IMR-90 (cell line): ENCODE measurements at regions not wholly inside any gene's neighbourhood (a gene's known extent, or its start where the extent isn't known, plus 50 kb on each side); places are given as distances from the start of the nearest gene placed in this dataset.

Source experiments
- BHLHE40 ChIP-seq: fragments of 150-350 bp; IDR thresholded peaks from 2 replicates; pipeline ENCODE4 v1.6.1; 2016; ENCODE audit warnings: mild to moderate bottlenecking, low read depth, low read length
- CEBPB ChIP-seq: IDR thresholded peaks from 2 replicates; pipeline ENCODE4 v1.6.1; 2012; ENCODE audit warnings: low read depth, low read length, improper control_type of control experiment
- CHD1 ChIP-seq: IDR thresholded peaks from 2 replicates; pipeline ENCODE4 v1.6.1; 2012; ENCODE audit warnings: low read depth, low read length, improper control_type of control experiment
- CTCF ChIP-seq: conservative IDR thresholded peaks from 2 replicates; pipeline ENCODE4 v1.5.1; 2012; ENCODE audit warnings: mild to moderate bottlenecking, low read depth, low read length, improper control_type of control experiment
- FOS ChIP-seq: fragments of 150-350 bp; IDR thresholded peaks from 2 replicates; pipeline ENCODE4 v1.6.1; 2016; ENCODE audit warnings: low read depth, low read length
- MAFK ChIP-seq: IDR thresholded peaks from 2 replicates; pipeline ENCODE4 v1.6.1; 2012; ENCODE audit warnings: low read depth, low read length, improper control_type of control experiment
- MAZ ChIP-seq: IDR thresholded peaks from 2 replicates; pipeline ENCODE4 v1.6.1; 2012; ENCODE audit warnings: low read depth, mild to moderate bottlenecking, low read length, improper control_type of control experiment, moderate library complexity, borderline replicate concordance
- NFE2L2 ChIP-seq: fragments of 150-350 bp; IDR thresholded peaks from 2 replicates; pipeline ENCODE4 v1.6.1; 2016; ENCODE audit warnings: low read depth, mild to moderate bottlenecking, low read length
- POLR2A ChIP-seq: IDR thresholded peaks from 2 replicates; pipeline ENCODE4 v1.6.1; 2012; ENCODE audit warnings: mild to moderate bottlenecking, low read depth, low read length
- RAD21 ChIP-seq: IDR thresholded peaks from 2 replicates; pipeline ENCODE4 v1.6.1; 2012; ENCODE audit warnings: low read length, improper control_type of control experiment
- RCOR1 ChIP-seq: IDR thresholded peaks from 2 replicates; pipeline ENCODE4 v1.6.1; 2012; ENCODE audit warnings: mild to moderate bottlenecking, low read length, improper control_type of control experiment; ENCODE audit not compliant: insufficient replicate concordance
- RFX5 ChIP-seq: IDR thresholded peaks from 2 replicates; pipeline ENCODE4 v1.8.0; 2012; ENCODE audit warnings: low read depth, mild to moderate bottlenecking, low read length, moderate library complexity
- SMC3 ChIP-seq: fragments of 150-350 bp; IDR thresholded peaks from 2 replicates; pipeline ENCODE4 v1.6.1; 2016; ENCODE audit warnings: low read depth, mild to moderate bottlenecking, antibody characterized with exemption, low read length, moderate library complexity
- TF ChIP-seq, protein P1 (sequence below): fragments of 150-350 bp; IDR thresholded peaks from 2 replicates; pipeline ENCODE4 v1.6.1; 2017; ENCODE audit warnings: mild to moderate bottlenecking, antibody characterized with exemption, low read length, low read depth

GRCh38 chr20:51950926-51951325, 148.6 kb upstream of the SALL4 start:
- TF ChIP-seq CTCF (no peak), POLR2A (no peak), BHLHE40 (no peak), RCOR1 (no peak), CEBPB (peak; percentile 88), MAFK (no peak), SMC3 (no peak), CHD1 (no peak), RAD21 (no peak), RFX5 (no peak), MAZ (no peak), FOS (no peak), NFE2L2 (no peak)
- TF ChIP-seq, protein P1, sequence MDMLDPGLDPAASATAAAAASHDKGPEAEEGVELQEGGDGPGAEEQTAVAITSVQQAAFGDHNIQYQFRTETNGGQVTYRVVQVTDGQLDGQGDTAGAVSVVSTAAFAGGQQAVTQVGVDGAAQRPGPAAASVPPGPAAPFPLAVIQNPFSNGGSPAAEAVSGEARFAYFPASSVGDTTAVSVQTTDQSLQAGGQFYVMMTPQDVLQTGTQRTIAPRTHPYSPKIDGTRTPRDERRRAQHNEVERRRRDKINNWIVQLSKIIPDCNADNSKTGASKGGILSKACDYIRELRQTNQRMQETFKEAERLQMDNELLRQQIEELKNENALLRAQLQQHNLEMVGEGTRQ = no peak
